ENCODE measurements at regions not wholly inside any gene's neighbourhood (a gene's known extent, or its start where the extent isn't known, plus 50 kb on each side); places are given as distances from the start of the nearest gene placed in this dataset.

DNA sequence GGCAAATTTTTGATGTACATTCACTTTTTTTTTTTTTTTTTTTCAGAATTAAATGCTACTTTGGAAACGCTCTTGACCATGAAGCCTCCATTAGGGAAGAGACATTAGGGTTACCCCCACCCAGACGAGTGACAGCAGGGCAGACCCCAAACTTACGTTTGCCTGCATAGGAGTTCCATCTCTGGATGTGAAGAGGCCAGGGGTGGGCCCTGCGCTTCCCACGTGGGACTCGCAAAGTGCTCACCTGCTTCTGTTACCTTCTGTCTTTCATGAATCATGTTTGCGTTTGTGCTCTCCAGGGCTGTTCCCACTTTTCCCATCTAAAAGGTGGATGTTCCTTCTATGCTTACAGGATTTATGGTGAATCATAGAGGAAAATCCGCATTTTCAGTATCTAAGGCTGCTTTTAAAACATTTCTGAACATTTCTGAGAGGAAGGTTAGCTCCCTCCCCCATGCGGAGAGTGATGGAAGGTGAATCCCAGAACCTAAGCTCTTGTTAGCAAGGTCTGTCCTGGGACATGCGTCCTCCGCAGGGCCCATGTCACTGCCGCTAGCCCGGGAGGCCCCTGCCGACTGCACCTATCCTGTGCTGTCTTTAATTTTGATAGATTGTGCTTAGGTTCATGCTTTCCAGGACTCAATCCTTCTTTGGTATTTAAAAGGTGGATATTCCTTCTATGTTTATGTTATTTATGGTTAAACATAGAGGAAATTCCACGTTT, 135.7 kb upstream of the RTL1 start:
- Histone ChIP-seq H3K4me1 (ENCODE audit: control insufficient read depth, insufficient read depth, low read length) (no peaks in the 10 kb centered on the region), H3K27me3 (ENCODE audit: control insufficient read depth, insufficient read depth, low read length) (no peaks in the 10 kb centered on the region), H3K9me3 (ENCODE audit: control insufficient read depth, insufficient read depth, low read length) (no peaks in the 10 kb centered on the region), H3K36me3 (ENCODE audit: control insufficient read depth, insufficient read depth, low read length) (no peaks in the 10 kb centered on the region), H3K27ac (ENCODE audit: low read length) (no peak overlapping the region), H3K4me3 (ENCODE audit: low read length) (no peak overlapping the region)
- TF ChIP-seq, protein P1, sequence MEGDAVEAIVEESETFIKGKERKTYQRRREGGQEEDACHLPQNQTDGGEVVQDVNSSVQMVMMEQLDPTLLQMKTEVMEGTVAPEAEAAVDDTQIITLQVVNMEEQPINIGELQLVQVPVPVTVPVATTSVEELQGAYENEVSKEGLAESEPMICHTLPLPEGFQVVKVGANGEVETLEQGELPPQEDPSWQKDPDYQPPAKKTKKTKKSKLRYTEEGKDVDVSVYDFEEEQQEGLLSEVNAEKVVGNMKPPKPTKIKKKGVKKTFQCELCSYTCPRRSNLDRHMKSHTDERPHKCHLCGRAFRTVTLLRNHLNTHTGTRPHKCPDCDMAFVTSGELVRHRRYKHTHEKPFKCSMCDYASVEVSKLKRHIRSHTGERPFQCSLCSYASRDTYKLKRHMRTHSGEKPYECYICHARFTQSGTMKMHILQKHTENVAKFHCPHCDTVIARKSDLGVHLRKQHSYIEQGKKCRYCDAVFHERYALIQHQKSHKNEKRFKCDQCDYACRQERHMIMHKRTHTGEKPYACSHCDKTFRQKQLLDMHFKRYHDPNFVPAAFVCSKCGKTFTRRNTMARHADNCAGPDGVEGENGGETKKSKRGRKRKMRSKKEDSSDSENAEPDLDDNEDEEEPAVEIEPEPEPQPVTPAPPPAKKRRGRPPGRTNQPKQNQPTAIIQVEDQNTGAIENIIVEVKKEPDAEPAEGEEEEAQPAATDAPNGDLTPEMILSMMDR (IDR thresholded peaks at IDR 0.05): no peak
- WGBS (ENCODE audit: insufficient coverage): 90% methylated on average over 15 of the region's 15 CpGs
- no peak for DNase-seq
- Mint-ChIP-seq H3K9me3 (no peaks in the 10 kb centered on the region), H3K4me3 (no peak overlapping the region), H3K36me3 (no peaks in the 10 kb centered on the region), H3K4me1 (no peaks in the 10 kb centered on the region), H3K27me3 (ENCODE audit: low read depth in 2 of 2) (no peaks in the 10 kb centered on the region), H3K27ac (no peak overlapping the region)
- intact Hi-C loops (cut with micrococcal nuclease): no loop called here
- no peak for ATAC-seq

DNA sequence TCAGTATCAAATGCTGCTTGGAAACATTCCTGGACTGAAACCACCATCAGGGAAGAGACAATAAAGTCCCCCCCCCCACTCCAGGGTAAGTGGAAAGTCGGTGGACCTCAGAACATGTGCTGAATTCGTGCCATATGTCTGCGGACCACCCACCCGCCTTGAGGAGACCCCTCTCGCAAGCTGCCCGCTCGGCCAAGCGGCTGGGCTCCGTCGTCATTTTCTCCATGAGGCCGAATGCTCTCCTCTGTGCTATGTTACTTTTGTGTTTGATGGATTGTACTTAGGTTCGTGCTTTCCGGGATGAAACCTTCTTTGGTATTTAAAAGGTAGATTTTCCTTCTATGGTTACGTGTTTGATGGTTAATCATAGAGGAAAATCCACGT, 136.2 kb upstream of the RTL1 start:
- Mint-ChIP-seq H3K27me3 (ENCODE audit: low read depth in 2 of 2) (no peaks in the 10 kb centered on the region), H3K4me1 (no peaks in the 10 kb centered on the region), H3K36me3 (no peaks in the 10 kb centered on the region), H3K9me3 (no peaks in the 10 kb centered on the region), H3K4me3 (no peak overlapping the region), H3K27ac (no peak overlapping the region)
- WGBS (ENCODE audit: insufficient coverage): 91% methylated on average over 15 of the region's 15 CpGs
- Histone ChIP-seq H3K4me3 (ENCODE audit: low read length) (no peak overlapping the region), H3K9me3 (ENCODE audit: control insufficient read depth, insufficient read depth, low read length) (no peaks in the 10 kb centered on the region), H3K27ac (ENCODE audit: low read length) (no peak overlapping the region), H3K36me3 (ENCODE audit: control insufficient read depth, insufficient read depth, low read length) (no peaks in the 10 kb centered on the region), H3K4me1 (ENCODE audit: control insufficient read depth, insufficient read depth, low read length) (no peaks in the 10 kb centered on the region), H3K27me3 (ENCODE audit: control insufficient read depth, insufficient read depth, low read length) (no peaks in the 10 kb centered on the region)
- ATAC-seq: no peak
- intact Hi-C loops (cut with micrococcal nuclease): no loop called here
- TF ChIP-seq, protein P1 (IDR thresholded peaks at IDR 0.05): no peak
- DNase-seq: no peak

DNA sequence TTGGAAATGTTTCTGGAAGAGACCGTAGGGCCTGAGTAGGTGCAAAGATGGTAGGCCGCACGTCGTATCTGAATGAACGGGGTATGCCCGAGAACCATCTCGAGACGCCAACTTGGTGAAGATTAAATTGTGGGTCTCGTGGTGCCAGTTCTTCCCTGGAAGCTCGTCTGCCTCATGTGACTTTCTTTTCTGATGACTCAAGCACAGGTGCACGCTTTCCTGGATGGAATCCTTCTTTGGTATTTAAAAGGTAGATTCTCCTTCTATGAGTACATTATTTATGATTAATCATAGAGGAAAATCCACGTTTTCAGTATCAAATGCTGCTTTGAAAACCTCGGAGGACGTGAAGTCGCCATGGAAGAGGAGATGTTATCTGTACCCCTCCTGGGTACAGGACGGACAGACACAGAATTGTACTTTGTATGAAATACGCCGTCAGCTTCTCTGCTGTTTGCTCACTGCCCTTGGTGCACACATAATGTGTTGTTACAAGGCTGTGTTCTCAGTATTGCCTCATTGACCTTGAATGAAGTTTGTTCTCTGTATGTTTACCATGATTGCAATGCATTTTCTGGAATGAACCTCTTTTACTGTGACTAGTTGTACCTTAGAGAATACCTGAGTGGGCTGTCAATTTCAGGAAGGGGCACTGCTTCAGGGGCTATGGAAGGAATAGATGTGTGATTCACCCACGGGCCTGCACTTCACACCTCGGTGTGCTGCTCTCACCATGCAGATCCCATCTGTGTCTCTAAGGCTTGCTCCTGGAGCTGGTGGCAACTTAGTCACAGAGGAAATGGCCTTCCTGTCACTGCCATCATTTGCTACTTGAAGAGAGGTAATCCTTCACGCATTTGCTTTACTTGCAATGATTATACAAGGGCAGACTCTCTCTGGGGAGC, 137.3 kb upstream of the RTL1 start:
- no peak overlapping the region for H3K27ac Mint-ChIP-seq
- ATAC-seq (no peak), DNase-seq (no peak)
- TF ChIP-seq, protein P1 (IDR thresholded peaks at IDR 0.05): no peak
- no peaks in the 10 kb centered on the region for H3K27me3 Mint-ChIP-seq (ENCODE audit: low read depth in 2 of 2)
- H3K9me3 ChIP-seq (ENCODE audit: control insufficient read depth, insufficient read depth, low read length): no peaks in the 10 kb centered on the region
- no peaks in the 10 kb centered on the region for H3K36me3 Mint-ChIP-seq
- H3K4me1 ChIP-seq (ENCODE audit: control insufficient read depth, insufficient read depth, low read length): no peaks in the 10 kb centered on the region
- H3K36me3 ChIP-seq (ENCODE audit: control insufficient read depth, insufficient read depth, low read length): no peaks in the 10 kb centered on the region
- no peaks in the 10 kb centered on the region for H3K27me3 ChIP-seq (ENCODE audit: control insufficient read depth, insufficient read depth, low read length)
- no peak overlapping the region for H3K4me3 ChIP-seq (ENCODE audit: low read length)
- no peaks in the 10 kb centered on the region for H3K4me1 Mint-ChIP-seq
- H3K4me3 Mint-ChIP-seq: no peak overlapping the region
- WGBS (ENCODE audit: insufficient coverage): 89% methylated on average over 21 of the region's 21 CpGs
- H3K27ac ChIP-seq (ENCODE audit: low read length): no peak overlapping the region
- intact Hi-C loops (cut with micrococcal nuclease): no loop called here
- no peaks in the 10 kb centered on the region for H3K9me3 Mint-ChIP-seq
